GM12892 (cell line): ENCODE measurements at regions not wholly inside any gene's neighbourhood (a gene's known extent, or its start where the extent isn't known, plus 50 kb on each side); places are given as distances from the start of the nearest gene placed in this dataset.

Experiments used
- POLR2A ChIP-seq: IDR thresholded peaks from 2 replicates; pipeline ENCODE4 v1.6.1; 2011; ENCODE audit warnings: low read depth, low read length, control low read depth
- POLR2AphosphoS5 ChIP-seq: IDR thresholded peaks from 2 replicates; pipeline ENCODE4 v1.6.1; 2011; ENCODE audit warnings: low read depth, low read length, control low read depth
- TAF1 ChIP-seq: IDR thresholded peaks from 2 replicates; pipeline ENCODE4 v1.6.1; 2011; ENCODE audit warnings: low read depth, mild to moderate bottlenecking, control low read depth, low read length, borderline replicate concordance

DNA sequence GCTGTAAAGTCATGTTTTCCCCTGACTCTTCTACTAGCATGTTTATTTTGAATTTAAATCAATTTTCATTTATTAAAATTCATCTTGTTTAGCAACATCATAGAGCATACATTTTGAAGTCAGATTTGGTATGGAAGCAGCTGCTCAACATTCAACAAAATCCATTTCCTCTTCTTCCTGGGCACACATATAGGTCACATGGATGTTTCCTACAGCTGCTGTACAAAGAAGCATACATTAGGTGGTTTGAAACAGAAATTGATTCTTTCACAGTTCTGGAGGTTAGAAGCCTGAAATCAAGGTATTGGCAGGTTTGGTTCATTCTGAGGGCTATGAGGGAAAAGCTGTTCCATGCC lies 495.2 kb downstream of the RFPL4B start:
- TF ChIP-seq POLR2A (no peak), TAF1 (no peak), POLR2AphosphoS5 (no peak)
